NCI-H1092 (cell line): ENCODE measurements at regions not wholly inside any gene's neighbourhood (a gene's known extent, or its start where the extent isn't known, plus 50 kb on each side); places are given as distances from the start of the nearest gene placed in this dataset.
A peak's percentile ranks its signal among the peaks of the same experiment; 100 is the strongest.

ENCODE experiments used
- DNase-seq: peaks from one replicate; lab custom pipeline; 2025; lab: John Stamatoyannopoulos, UW

DNA sequence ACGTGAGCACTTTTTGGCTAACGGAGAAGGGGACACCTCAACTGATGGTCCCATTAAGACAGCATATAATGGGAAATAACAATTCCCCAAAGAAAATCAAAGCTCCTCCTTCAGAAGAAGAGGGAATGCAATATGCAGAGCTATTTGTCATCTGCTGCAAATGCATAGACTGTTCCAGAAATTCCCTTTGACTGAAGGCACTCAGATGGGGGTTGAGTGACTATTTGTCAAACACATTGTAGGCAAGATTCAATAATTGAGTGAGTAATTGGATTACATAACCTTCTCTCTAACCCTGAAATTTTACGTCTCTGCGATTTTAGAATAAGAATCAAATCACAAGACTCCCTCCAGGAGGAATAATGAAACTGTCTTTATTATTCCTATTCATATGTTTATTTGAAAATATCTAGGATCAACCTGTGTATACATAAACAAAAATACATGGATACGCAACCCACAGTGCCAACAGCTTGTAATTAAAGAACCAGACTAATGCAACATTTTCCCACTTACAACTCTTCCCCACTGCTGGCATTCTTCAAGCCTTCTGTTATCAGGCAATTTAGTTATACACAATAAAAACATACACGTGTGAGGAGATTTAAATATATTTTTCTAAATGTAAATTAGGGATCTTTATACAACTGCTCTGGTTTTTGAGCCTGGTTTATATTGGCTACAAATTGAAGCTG is 256.6 kb downstream of the GBA3 start:
- DNase-seq: no peak

DNA sequence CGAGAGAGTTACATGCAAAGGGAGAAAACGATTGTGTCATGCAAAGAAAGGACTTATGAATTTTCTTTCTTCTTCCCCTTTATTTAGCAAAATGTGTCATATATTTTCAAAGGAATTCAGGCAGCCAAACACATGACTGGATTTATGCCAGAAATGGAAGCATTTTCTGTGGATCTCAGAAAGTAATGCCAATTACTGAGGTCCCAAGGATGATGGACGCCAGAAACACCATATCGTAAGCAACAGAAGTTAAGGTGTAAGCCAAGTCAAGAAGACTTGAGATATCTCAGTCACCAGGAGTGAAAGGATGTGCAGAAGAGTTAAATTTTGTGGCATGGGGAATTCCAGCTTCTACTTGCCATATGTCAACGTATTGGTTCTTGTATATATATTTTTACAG is 255.1 kb downstream of the GBA3 start:
- DNase-seq: no peak

DNA sequence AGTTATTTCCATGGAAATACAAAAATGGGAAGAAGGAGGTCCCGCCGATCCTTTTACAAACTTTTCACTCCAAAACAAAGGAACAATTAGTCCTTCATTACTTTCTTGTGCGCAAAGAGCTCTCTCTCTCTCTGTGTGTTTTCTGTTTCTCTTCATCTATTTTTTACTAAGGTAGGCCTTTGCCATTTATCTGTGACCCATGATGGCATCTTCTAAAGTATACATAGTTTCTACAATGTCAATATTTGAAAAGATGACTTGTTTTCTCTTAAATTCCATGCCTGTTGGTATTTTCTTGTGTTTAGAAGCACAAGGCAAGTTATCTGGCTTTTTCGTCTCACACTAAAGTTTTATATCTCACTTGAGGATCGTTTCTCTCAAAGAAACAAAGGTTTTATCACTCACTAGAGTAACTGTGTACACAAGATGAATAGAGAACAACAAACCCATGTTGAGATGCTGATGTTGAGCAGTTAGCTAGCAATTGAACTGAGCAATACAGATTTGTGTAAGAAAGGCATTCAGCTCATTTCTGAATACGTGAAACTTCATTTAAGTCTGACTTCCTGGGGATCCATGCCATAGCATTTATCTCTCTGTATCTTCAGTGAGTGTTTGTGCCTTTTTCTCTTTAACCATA is 250.3 kb downstream of the GBA3 start:
- DNase-seq: no peak

DNA sequence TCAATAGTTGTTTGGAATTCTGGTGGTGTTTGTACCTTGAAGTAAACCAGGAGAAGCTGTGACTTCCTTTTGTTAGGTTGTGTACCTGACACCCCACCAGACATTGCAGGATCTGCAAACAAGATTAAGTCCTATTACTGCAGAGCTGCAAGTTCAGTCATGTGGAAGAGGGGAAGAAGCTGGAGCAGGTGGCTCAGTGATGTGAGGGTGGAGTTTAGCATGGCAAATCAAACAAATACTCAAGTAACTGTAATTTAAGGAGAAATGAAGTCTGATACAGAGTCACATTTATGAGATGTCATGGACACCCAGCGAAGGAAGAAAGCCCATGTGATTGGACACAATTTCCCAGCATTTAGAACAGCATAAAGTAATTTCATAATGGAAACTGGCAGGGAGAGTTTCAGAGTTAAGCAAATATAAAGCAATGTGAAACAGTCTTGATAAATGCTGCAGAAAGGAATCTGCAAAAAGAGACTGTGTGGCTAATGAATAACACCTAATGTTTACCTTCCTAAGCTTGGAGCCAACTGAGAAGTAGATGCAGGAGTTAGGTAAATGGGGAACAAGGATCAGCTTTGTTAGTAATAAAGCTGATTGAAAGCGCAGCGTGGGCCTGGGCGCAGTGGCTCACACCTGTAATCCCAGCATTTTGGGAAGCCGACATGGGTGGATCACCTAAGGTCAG is 249.1 kb downstream of the GBA3 start:
- DNase-seq: no peak

DNA sequence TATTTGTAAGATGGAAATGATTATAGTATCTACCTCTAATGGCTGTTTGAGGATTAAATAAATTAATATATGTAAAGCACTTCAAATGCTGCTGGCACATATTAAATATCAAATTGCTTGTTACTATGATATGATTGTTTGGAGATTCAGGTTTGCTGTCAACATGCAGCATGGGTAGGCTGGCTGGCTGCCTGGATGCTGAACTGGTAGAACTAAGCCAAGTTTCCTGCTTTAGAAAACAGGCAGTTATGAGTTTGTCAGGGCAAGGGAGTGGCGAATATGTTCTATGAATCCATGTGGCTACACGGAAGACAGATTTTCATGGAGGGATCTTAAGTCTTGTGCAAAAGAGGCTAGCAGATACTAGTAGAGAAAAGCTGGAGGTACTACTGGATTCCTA is 239.6 kb downstream of the GBA3 start:
- DNase-seq: no peak

DNA sequence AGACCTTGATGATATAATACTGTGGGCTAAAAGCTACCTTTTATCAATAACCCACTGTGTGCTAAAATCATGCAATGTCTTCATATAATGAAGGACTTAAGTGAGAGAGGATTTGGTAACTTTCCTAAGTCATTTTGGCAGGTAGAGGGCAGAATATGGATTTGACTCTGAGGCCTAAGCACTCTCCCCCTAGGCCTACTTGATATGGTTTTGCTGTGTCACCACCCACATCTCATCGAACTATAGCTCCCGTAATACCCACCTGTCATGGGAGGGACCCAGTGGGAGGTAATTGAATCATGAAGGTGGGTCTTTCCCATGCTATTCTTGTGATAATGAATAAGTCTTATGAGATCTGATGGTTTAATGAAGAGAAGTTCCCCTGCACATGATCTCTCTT is 229.7 kb downstream of the GBA3 start:
- DNase-seq: no peak

DNA sequence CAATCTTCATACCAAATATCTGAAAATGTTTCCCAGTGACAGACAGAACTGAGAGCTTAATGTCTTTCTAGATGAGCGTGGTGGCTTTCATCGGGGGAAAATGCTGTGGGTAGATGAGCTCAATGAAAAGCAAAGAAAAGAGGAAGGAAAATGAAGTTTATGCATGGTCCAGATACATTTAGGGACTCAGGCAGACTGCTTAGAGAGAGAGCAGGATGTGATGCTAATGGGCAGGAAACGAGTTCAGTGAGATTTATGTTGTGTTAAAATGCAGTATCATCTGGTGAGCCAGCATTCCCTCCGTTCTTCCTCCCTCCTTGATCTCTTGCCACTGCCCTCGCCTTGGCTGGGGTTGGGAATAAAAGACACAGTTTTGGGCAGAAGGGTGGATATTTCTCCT is 229.2 kb downstream of the GBA3 start:
- DNase-seq: no peak

DNA sequence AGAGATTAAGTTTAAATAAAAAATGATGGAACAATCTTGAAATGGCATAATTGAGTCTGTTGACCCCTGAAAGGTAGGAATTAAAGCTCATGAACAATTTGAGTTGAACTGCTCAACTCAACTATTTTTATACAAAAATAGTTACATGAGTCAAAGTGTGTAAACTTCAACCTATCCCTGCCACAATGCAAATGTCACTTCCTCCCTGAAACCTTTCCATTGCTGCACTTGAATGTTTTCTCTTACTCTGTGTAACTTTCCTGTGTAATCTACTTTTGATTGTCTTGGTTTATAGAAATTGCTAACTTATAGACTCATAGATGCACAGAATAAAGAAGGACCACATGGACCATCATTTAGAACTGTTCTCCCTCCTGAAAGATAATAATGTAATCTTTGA is 218.5 kb downstream of the GBA3 start:
- DNase-seq: no peak

DNA sequence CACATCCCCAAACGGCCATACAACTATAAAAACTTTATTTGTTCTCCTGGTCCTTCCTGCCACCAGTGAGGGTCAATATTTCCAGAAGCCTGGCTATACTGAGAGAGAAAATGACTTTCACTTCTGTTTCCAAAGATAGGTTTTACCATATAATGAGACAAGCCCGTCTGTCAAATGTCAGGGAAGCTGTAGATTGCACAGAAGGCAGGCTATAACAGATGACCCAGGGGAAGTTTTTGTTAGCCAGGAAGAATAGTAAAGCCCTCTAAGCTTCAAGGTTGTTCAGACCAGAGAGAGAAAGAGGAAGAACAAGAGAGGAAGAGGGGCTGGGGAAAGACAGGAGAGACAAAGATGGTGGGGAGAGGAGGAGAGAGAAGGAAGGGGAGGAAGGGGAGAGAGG is 217.5 kb downstream of the GBA3 start:
- no peak for DNase-seq

DNA sequence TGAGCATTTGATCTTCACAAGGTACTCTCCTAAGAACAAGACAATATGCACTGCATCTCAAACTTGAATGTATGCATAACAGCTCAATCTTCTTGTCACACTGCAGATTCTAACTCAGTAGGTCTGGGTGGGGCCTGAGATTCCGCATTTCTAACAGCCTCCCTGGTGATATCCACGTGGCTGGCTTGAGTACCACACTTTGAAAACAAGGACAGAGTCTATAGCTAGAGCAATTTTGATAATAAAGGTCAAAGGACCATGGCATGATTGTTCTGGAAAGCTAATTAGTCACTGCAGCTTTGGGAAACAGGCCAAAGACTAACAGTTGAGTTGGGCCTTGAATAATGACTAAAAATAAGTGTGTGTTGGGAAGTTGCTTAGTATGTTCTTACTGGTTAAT is 213.3 kb downstream of the GBA3 start:
- DNase-seq: no peak

DNA sequence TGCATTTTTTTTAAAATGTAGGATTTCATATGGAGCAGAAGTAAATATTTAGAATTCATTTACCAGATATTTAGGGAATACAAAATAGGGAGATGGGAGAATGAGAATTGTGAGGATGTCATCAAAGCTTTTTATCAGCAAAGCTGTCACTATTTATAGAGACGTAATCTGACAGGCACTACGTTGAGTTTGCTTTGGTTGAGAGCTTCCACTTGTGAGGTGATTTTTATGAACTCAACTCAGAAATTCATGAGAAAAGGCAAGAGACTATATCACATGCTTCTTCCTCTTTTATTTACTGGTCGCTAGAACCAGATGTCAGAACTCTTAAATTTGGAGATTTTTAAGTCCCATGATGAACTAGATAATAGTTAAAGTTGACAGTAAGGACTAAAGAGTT is 211.2 kb downstream of the GBA3 start:
- DNase-seq: no peak

DNA sequence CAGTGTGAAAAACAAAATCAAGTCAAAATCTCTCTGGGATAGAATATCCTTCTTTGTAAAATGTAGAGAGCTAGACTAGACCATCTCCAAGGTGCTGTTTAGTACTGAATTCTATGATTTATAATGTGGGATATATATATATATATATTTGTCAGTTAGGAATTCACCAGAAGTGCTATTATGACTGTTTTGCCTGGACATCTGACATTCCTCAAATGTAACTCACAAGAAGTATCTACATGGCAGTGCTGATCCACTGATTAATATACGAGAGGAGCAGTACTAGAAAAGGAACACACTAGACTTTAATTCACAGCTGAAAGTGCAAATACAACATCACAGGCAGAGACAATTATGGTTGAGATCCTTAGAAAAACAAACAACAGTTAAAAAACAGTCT is 208.9 kb downstream of the GBA3 start:
- DNase-seq: no peak

DNA sequence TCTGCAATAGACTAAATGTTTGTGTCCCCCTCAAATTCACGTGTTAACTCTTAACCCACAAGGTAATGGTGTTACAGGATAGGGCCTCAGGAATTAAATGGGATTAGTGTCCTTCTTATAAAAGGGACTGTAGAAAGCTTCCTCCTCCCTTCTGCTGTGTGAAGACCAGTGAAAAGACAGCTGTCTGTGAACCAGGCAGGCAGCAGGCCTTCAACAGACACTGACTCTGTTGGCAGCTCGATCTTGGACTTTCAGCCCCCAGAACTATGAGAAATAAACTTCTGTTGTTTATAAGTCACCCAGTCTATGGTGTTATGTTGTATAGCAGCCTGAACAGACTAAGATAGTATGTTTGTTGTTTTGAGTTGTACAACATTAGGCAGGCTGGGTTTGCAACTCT is 208.1 kb downstream of the GBA3 start:
- no peak for DNase-seq

DNA sequence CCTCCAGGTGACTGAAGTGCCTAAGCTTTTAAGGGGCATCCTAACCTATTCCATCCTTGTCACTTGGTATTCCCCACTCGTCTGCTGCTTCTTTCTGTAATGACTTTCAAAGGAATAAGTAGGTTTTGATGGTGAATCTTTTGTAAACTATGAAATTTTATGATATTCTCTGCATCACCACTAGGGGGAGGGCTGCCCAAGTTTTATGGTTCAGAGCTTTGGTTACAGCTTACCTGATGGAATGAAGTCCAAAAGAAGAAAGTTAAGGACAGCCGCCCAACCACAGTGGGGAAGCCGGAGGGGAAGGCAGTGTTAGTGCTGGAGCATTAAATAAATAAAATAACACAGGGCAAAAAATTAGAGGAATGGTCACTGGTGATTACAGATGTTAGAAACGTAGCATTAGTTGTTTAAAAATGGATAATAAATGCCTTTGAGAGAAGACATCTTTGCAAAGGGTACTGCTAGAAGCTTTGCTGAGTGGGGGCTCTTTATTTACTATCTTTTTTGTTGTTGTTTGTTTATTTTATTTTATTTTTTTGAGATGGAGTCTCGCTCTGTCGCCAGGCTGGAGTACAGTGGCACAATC is 204.9 kb downstream of the GBA3 start:
- peak; percentile 24 for DNase-seq

DNA sequence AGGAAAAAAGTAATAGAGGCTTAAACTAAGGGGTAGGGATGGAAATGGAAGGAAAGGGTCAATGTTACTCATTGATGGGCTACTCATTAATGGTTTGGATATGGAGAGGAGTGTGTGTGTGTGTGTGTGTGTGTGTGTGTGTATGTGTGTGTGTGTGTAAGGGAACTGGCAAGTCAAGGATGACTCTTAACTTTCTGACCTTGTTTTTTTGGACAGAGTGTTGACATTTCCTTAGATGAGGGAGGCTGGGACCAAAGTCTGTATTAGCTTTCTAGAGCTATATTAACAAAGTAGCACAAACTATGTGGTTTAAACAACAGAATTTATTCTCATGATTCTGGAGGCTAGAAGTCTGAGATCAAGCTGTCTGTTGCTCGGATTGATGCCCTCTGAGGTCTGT is 202.7 kb downstream of the GBA3 start:
- no peak for DNase-seq

DNA sequence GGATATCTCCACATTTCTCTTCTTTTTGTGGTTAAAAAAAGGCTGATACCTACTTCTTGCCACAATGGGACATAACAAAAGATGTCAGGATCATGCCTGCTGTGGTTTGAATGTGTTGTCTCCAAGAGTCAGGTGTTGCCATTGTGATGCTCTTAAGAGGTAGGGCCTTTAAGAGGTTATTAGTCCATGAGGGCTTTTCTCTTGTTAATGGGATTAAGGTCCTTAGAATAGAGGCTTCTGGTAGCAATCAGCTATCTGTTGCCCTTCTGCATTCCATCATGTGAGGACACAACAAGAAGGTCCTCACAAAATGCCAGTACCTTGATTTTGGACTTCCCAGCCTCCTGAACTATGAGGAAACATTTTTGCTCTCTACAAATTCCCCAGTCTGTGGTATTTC is 191.4 kb downstream of the GBA3 start:
- DNase-seq: no peak

DNA sequence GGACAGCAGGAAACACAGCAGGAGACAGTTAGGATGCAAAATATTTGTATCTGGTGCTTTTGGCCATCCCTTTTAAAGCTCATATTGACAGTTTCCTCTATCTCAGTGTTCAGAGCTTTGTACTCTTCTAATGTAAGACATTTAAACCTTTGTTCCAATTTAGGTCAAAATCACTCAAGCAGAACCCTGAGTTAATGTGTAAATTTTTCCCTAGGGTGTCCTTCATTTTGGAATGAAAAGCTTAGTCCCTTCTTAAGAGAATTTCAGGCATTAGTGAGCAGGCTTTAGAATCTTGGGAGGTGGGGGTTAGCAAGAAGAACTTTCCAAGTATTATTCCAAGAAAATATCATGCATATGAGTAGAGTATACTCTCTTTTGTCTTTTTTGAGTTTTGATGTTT is 188.7 kb downstream of the GBA3 start:
- DNase-seq: no peak

DNA sequence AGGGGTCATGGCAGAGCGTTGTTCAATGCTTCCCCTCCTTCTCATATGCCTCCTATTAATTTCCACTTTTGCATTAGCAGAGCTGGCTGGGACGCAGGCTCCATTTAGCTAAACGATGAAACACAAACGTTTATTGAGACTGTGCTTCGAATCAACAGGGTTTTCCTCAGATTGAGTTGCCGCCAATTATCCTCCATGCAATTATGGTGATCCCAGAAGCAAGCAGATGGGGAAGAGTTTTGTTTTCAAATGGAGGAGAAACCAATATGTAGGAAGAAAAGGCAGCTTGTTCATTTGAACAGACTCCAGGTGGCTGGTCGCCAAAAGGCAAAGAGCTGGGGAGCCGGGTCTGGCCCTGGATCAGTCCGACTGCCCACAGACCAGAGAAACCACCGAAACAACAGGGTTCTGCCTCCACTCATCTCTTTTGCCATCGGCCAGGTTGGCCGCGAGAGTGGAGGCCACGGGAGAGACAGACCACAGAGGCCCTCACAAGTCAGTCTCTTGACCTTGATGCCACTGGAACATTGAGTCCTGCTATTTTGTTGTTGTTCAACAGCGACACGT is 184.8 kb downstream of the GBA3 start:
- DNase-seq: peak; percentile 87

DNA sequence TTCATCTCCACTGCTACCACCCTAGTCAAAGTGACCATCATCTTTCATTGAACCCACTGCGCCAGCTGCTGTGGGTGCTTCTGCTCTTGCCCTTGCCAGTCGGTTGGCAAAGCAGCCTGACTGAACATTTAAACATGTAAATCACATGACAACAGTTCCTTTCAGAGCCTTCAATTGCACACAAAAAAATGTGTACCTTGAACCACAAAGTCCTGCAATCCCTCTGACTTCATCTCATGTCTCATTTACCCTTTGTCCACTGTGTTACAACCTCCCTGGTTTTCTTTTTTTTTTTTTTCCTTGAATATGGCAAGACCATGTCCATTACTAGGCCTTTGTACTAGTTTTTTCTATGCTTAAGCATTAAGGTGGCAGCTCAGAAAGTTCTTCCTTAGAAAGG is 183.5 kb downstream of the GBA3 start:
- no peak for DNase-seq

DNA sequence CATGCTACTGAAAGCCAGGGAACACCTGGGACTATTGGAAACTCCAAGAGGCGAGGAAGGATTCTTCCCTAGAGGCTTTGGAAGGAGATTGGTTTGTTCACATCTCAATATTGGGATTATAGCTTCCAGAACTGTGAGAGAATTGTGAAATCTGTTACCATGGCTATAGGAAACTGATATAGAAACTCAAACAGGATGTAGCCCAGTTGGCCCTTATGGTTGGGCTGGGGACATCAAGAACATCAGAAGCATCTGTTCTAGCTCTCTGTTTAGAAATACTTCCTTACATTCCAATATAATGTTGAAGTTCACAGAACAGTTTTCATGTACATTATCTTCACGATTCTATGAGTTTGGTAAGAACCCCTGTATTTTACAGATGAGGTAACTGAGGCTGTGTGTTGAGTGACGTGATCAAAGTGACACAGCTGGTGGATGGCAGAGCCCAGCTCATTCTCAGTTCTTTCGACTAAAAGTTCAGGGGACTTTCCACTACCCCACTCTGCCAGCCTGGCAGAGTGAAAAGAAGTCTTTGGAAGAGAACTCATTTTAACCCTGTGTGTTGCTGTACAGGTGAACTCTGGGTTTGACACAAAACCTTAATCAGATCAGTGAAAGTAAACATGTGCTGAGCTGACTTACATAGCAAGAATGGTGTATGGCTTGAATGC is 183.0 kb downstream of the GBA3 start:
- no peak for DNase-seq

DNA sequence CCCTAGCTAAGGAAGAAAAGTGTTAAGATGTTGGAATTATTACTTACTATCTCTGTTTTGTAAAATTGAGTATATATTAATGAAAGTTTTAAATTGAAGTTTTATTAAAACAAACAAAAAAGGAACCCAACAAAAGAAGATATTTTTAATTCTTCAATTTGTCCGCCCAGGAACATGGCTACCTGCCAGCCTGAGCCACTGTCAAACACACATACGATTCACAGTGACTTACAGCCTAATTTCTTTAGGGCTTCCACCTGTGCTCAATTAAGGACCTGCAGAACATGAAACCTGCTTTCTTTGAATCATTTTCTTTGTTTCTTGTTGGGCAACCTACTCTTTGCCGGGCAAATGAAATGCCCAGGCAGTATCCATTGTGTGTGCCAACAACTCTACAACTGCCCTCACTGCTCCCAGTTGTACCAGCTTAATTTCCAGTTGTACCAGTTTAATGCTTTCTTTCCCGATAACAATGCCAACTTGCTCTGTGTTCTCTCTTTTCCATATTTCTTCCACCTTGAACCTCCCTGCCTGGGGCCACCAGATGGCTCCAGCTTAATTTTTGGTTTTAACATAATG is 181.7 kb downstream of the GBA3 start:
- DNase-seq: no peak

DNA sequence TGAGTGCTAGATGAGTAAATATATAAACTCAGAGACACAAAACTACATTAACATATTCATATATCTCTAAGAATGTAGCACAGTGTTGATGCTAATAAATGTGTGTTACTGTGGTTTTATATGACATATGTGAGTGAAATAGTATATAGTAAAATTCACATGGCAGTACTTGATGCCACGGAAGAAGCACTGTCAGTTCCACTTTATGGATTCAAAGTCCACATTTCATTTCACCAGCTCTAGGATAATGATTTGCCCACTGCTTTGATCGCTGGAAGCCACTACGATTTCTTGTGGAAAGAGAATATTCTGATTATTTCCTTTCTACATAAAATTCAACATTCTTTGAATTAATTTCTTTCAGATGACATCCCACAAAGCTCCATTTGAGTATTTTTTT is 181.2 kb downstream of the GBA3 start:
- no peak for DNase-seq
